ENCODE measurements at regions not wholly inside any gene's neighbourhood (a gene's known extent, or its start where the extent isn't known, plus 50 kb on each side); places are given as distances from the start of the nearest gene placed in this dataset.
A peak's percentile ranks its signal among the peaks of the same experiment; 100 is the strongest.

GRCh38 chr4:59217910-59218631, 1982.1 kb upstream of the ADGRL3 start:
- no peaks in the 10 kb centered on the region for H3K36me3 ChIP-seq (ENCODE audit: insufficient read depth, low read length)
- H4K20me1 ChIP-seq (ENCODE audit: insufficient read depth, low read length) = no peaks in the 10 kb centered on the region
- DNase-seq (ENCODE audit: insufficient read length, low spot score, missing footprints) = no peak
- TF ChIP-seq CTCF (IDR thresholded peaks at IDR 0.05; ENCODE audit: extremely low read depth, low read depth, low read length) = no peak
- H3K9me3 ChIP-seq (ENCODE audit: low read depth, low read length) = peaks cover 2% of the 10 kb centered on the region
- H3K4me2 ChIP-seq (ENCODE audit: insufficient read depth, low read length) = no peak overlapping the region
- no peaks in the 10 kb centered on the region for H3K27me3 ChIP-seq (ENCODE audit: insufficient read depth, low read length)
- no peaks in the 10 kb centered on the region for H3K4me1 ChIP-seq (ENCODE audit: insufficient read depth, low read length)
- no peaks in the 10 kb centered on the region for H3K79me2 ChIP-seq (ENCODE audit: insufficient read depth, low read length)
- H2AFZ ChIP-seq (ENCODE audit: low read length) = no peak overlapping the region
- H3K27ac ChIP-seq (ENCODE audit: low read depth, low read length) = no peak overlapping the region
- H3K4me3 ChIP-seq (ENCODE audit: insufficient read depth, low read length) = no peak overlapping the region

- H3K36me3 ChIP-seq (ENCODE audit: insufficient read depth, low read length) = no peaks in the 10 kb centered on the region
These were observed 1977.9 kb upstream of the ADGRL3 start for GRCh38 chr4:59222221-59222620.

GRCh38 chr4:59223292-59223941, 1976.7 kb upstream of the ADGRL3 start:
- Histone ChIP-seq H2AFZ (ENCODE audit: low read length) (no peak overlapping the region), H3K79me2 (ENCODE audit: insufficient read depth, low read length) (no peaks in the 10 kb centered on the region), H4K20me1 (ENCODE audit: insufficient read depth, low read length) (no peaks in the 10 kb centered on the region), H3K36me3 (ENCODE audit: insufficient read depth, low read length) (no peaks in the 10 kb centered on the region), H3K27ac (ENCODE audit: low read depth, low read length) (no peak overlapping the region), H3K4me3 (ENCODE audit: insufficient read depth, low read length) (no peak overlapping the region), H3K4me1 (ENCODE audit: insufficient read depth, low read length) (no peaks in the 10 kb centered on the region), H3K27me3 (ENCODE audit: insufficient read depth, low read length) (no peaks in the 10 kb centered on the region), H3K9me3 (ENCODE audit: low read depth, low read length) (peaks cover 2% of the 10 kb centered on the region), H3K4me2 (ENCODE audit: insufficient read depth, low read length) (no peak overlapping the region)
- no peak for TF ChIP-seq CTCF (IDR thresholded peaks at IDR 0.05; ENCODE audit: extremely low read depth, low read depth, low read length)
- peak; percentile 15 for DNase-seq (ENCODE audit: insufficient read length, low spot score, missing footprints)

More at GRCh38 chr4:59222221-59222620, 1977.9 kb upstream of the ADGRL3 start:
- no peak overlapping the region for H3K4me2 ChIP-seq (ENCODE audit: insufficient read depth, low read length)
- H3K27ac ChIP-seq (ENCODE audit: low read depth, low read length) = no peak overlapping the region
- no peaks in the 10 kb centered on the region for H4K20me1 ChIP-seq (ENCODE audit: insufficient read depth, low read length)
- H3K4me3 ChIP-seq (ENCODE audit: insufficient read depth, low read length) = no peak overlapping the region
- peaks cover 2% of the 10 kb centered on the region for H3K9me3 ChIP-seq (ENCODE audit: low read depth, low read length)
- no peaks in the 10 kb centered on the region for H3K79me2 ChIP-seq (ENCODE audit: insufficient read depth, low read length)
- H3K4me1 ChIP-seq (ENCODE audit: insufficient read depth, low read length) = no peaks in the 10 kb centered on the region
- H2AFZ ChIP-seq (ENCODE audit: low read length) = no peak overlapping the region
- H3K27me3 ChIP-seq (ENCODE audit: insufficient read depth, low read length) = no peaks in the 10 kb centered on the region
- no peak for TF ChIP-seq CTCF (IDR thresholded peaks at IDR 0.05; ENCODE audit: extremely low read depth, low read depth, low read length)
- no peak for DNase-seq (ENCODE audit: insufficient read length, low spot score, missing footprints)

- H3K27ac ChIP-seq (ENCODE audit: low read depth, low read length) = no peak overlapping the region
- H2AFZ ChIP-seq (ENCODE audit: low read length) = no peak overlapping the region
- no peaks in the 10 kb centered on the region for H4K20me1 ChIP-seq (ENCODE audit: insufficient read depth, low read length)
- H3K36me3 ChIP-seq (ENCODE audit: insufficient read depth, low read length) = no peaks in the 10 kb centered on the region
- no peak overlapping the region for H3K4me2 ChIP-seq (ENCODE audit: insufficient read depth, low read length)
- no peak for DNase-seq (ENCODE audit: insufficient read length, low spot score, missing footprints)
- no peaks in the 10 kb centered on the region for H3K27me3 ChIP-seq (ENCODE audit: insufficient read depth, low read length)
- H3K9me3 ChIP-seq (ENCODE audit: low read depth, low read length) = no peaks in the 10 kb centered on the region
- no peak for TF ChIP-seq CTCF (IDR thresholded peaks at IDR 0.05; ENCODE audit: extremely low read depth, low read depth, low read length)
- no peaks in the 10 kb centered on the region for H3K79me2 ChIP-seq (ENCODE audit: insufficient read depth, low read length)
- H3K4me1 ChIP-seq (ENCODE audit: insufficient read depth, low read length) = no peaks in the 10 kb centered on the region
- H3K4me3 ChIP-seq (ENCODE audit: insufficient read depth, low read length) = no peak overlapping the region
These were observed 1961.9 kb upstream of the ADGRL3 start for GRCh38 chr4:59238212-59238611.

All from osteoblast (primary cell).